GM08714 (cell line): ENCODE measurements at regions not wholly inside any gene's neighbourhood (a gene's known extent, or its start where the extent isn't known, plus 50 kb on each side); places are given as distances from the start of the nearest gene placed in this dataset.

Source experiments
- H3K4me3 ChIP-seq: fragments of 200-500 bp; sonication (Bioruptor generic); 2 replicates; pipeline ENCODE4 v1.5.1; 2014; ENCODE audit warnings: mild to moderate bottlenecking, low read length, inconsistent platforms
- ZNF274 ChIP-seq: IDR thresholded peaks from 2 replicates; pipeline ENCODE4 v1.6.1; 2012; ENCODE audit warnings: mild to moderate bottlenecking, low read depth, low read length

- TF ChIP-seq ZNF274: no peak
- no peak overlapping the region for H3K4me3 ChIP-seq
Measured at GRCh38 chr12:77492536-77492935, 338.2 kb upstream of the NAV3 start.

- TF ChIP-seq ZNF274: no peak
- no peak overlapping the region for H3K4me3 ChIP-seq
Measured at GRCh38 chr12:77489331-77489970, 341.2 kb upstream of the NAV3 start.

- H3K4me3 ChIP-seq: no peak overlapping the region
- TF ChIP-seq ZNF274: no peak
Measured at GRCh38 chr12:77488041-77488620, 342.6 kb upstream of the NAV3 start.

GRCh38 chr12:77486872-77487271 lies 343.8 kb upstream of the NAV3 start:
- no peak for TF ChIP-seq ZNF274

GRCh38 chr12:77485961-77486854 lies 344.5 kb upstream of the NAV3 start:
- TF ChIP-seq ZNF274: no peak
- no peak overlapping the region for H3K4me3 ChIP-seq

More at GRCh38 chr12:77486872-77487271, 343.8 kb upstream of the NAV3 start:
- no peak overlapping the region for H3K4me3 ChIP-seq

GRCh38 chr12:77481687-77482086 lies 349.0 kb upstream of the NAV3 start:
- TF ChIP-seq ZNF274: no peak
- H3K4me3 ChIP-seq: no peak overlapping the region

GRCh38 chr12:77477907-77478533 lies 352.7 kb upstream of the NAV3 start:
- H3K4me3 ChIP-seq: no peak overlapping the region
- no peak for TF ChIP-seq ZNF274

GRCh38 chr12:77471801-77472200 lies 358.9 kb upstream of the NAV3 start:
- TF ChIP-seq ZNF274: no peak
- no peak overlapping the region for H3K4me3 ChIP-seq

GRCh38 chr12:77469578-77470333 lies 360.9 kb upstream of the NAV3 start:
- H3K4me3 ChIP-seq: no peak overlapping the region
- no peak for TF ChIP-seq ZNF274

GRCh38 chr12:77442633-77443032 lies 377.3 kb upstream of the E2F7 start:
- TF ChIP-seq ZNF274: no peak
- no peak overlapping the region for H3K4me3 ChIP-seq

- TF ChIP-seq ZNF274: no peak
- H3K4me3 ChIP-seq: no peak overlapping the region
Measured at GRCh38 chr12:77439749-77440148, 374.4 kb upstream of the E2F7 start.

- H3K4me3 ChIP-seq: no peak overlapping the region
- TF ChIP-seq ZNF274: no peak
Measured at GRCh38 chr12:77438644-77439043, 373.3 kb upstream of the E2F7 start.

GRCh38 chr12:77437206-77437605 lies 371.8 kb upstream of the E2F7 start:
- no peak overlapping the region for H3K4me3 ChIP-seq
- TF ChIP-seq ZNF274: no peak

GRCh38 chr12:77435446-77436091 lies 370.2 kb upstream of the E2F7 start:
- no peak overlapping the region for H3K4me3 ChIP-seq
- TF ChIP-seq ZNF274: no peak
